Activated CD4-positive, alpha-beta T cell treated with anti-CD3 and anti-CD28 coated beads, Interleukin-2, amount 10 ng/mL, durations not matched to agents 24 days and 14 days (primary cell): ENCODE measurements at regions not wholly inside any gene's neighbourhood (a gene's known extent, or its start where the extent isn't known, plus 50 kb on each side); places are given as distances from the start of the nearest gene placed in this dataset.

Experiments
- DNase-seq: peaks from one replicate; pipeline ENCODE4 v3.0.0; 2022
- H3K27ac Mint-ChIP-seq: one replicate; pipeline ENCODE4 v1.8.0; 2022; ENCODE audit warnings: mild to moderate bottlenecking, mixed read lengths
- H3K27me3 Mint-ChIP-seq: one replicate; pipeline ENCODE4 v1.8.0; 2022; ENCODE audit warnings: mixed read lengths
- H3K36me3 Mint-ChIP-seq: one replicate; pipeline ENCODE4 v1.8.0; 2022; ENCODE audit warnings: low read depth, mild to moderate bottlenecking, mixed read lengths
- H3K4me1 Mint-ChIP-seq: one replicate; pipeline ENCODE4 v1.8.0; 2021; ENCODE audit warnings: mixed read lengths
- H3K4me3 Mint-ChIP-seq: one replicate; pipeline ENCODE4 v1.8.0; 2022; ENCODE audit warnings: mild to moderate bottlenecking, moderate library complexity, mixed read lengths
- H3K9me3 Mint-ChIP-seq: one replicate; pipeline ENCODE4 v1.8.0; 2021; ENCODE audit warnings: mixed read lengths
- intact Hi-C: fragments of 100-400 bp; cut with micrococcal nuclease; formaldehyde crosslinking; loops from one replicate; pipeline ENCODE4 v1.15.1; 2023

DNA sequence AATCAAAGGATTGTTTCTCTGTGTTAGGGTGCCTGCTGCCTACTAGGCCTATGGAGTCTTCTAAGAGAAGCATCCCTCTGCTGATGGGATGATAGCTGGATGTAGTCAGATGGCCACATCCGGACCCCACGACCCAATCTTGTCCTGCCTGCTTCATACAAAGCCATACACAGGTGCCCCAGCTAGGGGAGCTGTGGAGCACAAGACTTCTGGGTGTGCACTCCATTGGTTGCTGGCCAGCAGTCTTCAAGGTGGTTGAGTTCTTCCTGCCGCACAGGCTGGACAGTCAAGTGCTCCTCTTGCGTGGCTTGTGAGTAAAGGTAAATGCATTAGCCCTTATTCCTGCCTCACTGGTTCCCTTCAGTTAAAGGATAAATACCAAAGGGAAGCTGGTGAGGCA is 120.2 kb downstream of the TEX36 start:
- Mint-ChIP-seq H3K27me3 (peaks cover 2% of the 10 kb centered on the region), H3K4me1 (no peaks in the 10 kb centered on the region), H3K27ac (no peak overlapping the region), H3K9me3 (no peaks in the 10 kb centered on the region), H3K4me3 (no peak overlapping the region), H3K36me3 (no peaks in the 10 kb centered on the region)
- no peak for DNase-seq
- intact Hi-C loops: no loop called here

DNA sequence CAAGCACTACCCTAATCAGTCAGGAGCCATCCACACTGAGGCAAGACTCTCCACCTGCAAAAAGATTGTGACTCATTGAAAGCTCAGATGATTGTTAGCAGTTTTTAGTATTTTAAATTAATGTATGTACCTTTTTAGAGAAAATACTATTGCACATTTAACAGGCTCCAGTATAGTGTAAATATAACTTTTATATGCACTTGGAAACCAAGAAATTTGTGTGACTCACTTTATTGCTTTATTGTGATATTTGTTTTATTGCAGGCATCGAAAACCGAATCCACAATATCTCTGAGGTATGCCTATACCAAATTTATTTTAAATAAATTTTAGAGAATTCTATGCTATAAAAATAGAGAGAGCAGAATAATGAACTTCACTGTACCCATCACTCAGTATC is 122.0 kb downstream of the TEX36 start:
- Mint-ChIP-seq H3K9me3 (no peaks in the 10 kb centered on the region), H3K4me3 (no peak overlapping the region), H3K4me1 (no peaks in the 10 kb centered on the region), H3K27me3 (peaks cover 2% of the 10 kb centered on the region), H3K36me3 (no peaks in the 10 kb centered on the region), H3K27ac (no peak overlapping the region)
- intact Hi-C loops: no loop called here
- no peak for DNase-seq

DNA sequence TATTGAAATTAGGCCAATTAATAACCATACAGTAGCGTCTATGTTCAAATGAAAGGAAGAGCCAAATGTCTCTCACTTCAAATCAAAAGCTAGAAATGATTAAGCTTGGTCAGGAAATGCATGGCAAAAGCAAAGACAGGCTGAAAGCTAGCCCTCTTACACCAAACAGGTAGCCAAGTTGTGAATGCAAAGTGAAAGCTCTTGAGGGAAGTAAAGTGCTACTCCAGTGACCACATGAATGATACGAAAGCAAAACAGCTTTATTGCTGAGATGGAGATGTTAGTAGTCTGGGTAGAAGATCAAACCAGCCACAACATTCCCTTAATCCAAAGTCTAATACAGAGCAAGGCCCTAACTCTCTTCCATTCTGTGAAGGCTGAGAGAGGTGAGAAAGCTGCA is 123.8 kb downstream of the TEX36 start:
- intact Hi-C loops: no loop called here
- Mint-ChIP-seq H3K27ac (no peak overlapping the region), H3K27me3 (peaks cover 2% of the 10 kb centered on the region), H3K36me3 (no peaks in the 10 kb centered on the region), H3K4me1 (no peaks in the 10 kb centered on the region), H3K4me3 (no peak overlapping the region), H3K9me3 (no peaks in the 10 kb centered on the region)
- no peak for DNase-seq

GRCh38 chr10:125557801-125558505 is 125.0 kb downstream of the TEX36 start:
- H3K27me3 Mint-ChIP-seq: peaks cover 2% of the 10 kb centered on the region
- H3K4me1 Mint-ChIP-seq: no peaks in the 10 kb centered on the region
- intact Hi-C loops: no loop called here
- no peaks in the 10 kb centered on the region for H3K9me3 Mint-ChIP-seq
- H3K4me3 Mint-ChIP-seq: no peak overlapping the region
- no peak for DNase-seq
- no peaks in the 10 kb centered on the region for H3K36me3 Mint-ChIP-seq
- H3K27ac Mint-ChIP-seq: no peak overlapping the region

GRCh38 chr10:125557311-125557710 is 125.7 kb downstream of the TEX36 start:
- no peaks in the 10 kb centered on the region for H3K36me3 Mint-ChIP-seq
- intact Hi-C loops: no loop called here
- peaks cover 2% of the 10 kb centered on the region for H3K27me3 Mint-ChIP-seq
- DNase-seq: no peak
- H3K27ac Mint-ChIP-seq: no peak overlapping the region
- H3K4me1 Mint-ChIP-seq: no peaks in the 10 kb centered on the region
- H3K9me3 Mint-ChIP-seq: no peaks in the 10 kb centered on the region
- no peak overlapping the region for H3K4me3 Mint-ChIP-seq

DNA sequence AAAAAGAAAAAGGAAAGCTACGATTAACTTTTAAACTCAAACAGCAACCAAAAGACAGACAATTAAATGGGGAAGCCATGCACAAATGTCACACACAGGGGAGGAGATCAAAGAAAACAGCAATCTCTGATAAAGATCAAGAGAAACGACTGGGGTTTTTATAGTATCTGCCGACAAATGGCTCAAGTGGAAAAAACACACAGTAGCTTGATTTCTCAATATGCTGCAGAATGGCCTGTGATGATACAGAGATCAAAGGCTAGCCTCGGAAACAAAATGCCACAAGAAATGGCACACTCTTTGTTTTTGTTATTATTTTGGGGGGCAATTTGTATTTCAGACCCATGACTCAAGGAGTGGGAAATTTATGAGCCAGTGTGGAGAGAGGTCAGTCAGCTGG is 126.1 kb downstream of the TEX36 start:
- H3K27ac Mint-ChIP-seq: no peak overlapping the region
- H3K9me3 Mint-ChIP-seq: no peaks in the 10 kb centered on the region
- H3K36me3 Mint-ChIP-seq: no peaks in the 10 kb centered on the region
- no peak for DNase-seq
- intact Hi-C loops: no loop called here
- H3K27me3 Mint-ChIP-seq: peaks cover 2% of the 10 kb centered on the region
- no peaks in the 10 kb centered on the region for H3K4me1 Mint-ChIP-seq
- no peak overlapping the region for H3K4me3 Mint-ChIP-seq

GRCh38 chr10:125555743-125556142 is 127.2 kb downstream of the TEX36 start:
- Mint-ChIP-seq H3K36me3 (no peaks in the 10 kb centered on the region), H3K27me3 (peaks cover 2% of the 10 kb centered on the region), H3K4me1 (no peaks in the 10 kb centered on the region), H3K4me3 (no peak overlapping the region), H3K9me3 (no peaks in the 10 kb centered on the region), H3K27ac (no peak overlapping the region)
- DNase-seq: no peak
- intact Hi-C loops: no loop called here

DNA sequence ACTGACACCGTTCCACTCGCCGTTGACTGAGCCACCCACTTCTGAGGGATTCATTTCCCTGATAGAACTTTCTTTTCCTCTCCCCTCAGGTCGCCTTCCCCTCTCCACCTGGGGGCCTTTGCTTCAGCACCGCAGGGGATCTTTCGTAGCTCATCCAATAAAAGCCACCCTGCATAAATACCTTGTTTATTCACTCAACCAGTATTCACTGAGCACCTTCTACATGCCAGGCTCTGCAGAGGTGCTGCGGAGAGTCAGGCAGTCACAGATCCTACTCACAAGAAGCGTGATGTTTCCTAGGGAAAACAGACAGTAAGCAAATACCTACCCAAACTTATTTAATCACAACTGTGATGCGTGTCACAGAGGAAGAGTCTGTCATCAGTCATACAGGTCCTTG is 127.7 kb downstream of the TEX36 start:
- Mint-ChIP-seq H3K27ac (no peak overlapping the region), H3K36me3 (no peaks in the 10 kb centered on the region), H3K4me1 (no peaks in the 10 kb centered on the region), H3K27me3 (no peaks in the 10 kb centered on the region), H3K4me3 (no peak overlapping the region), H3K9me3 (no peaks in the 10 kb centered on the region)
- intact Hi-C loops: no loop called here
- no peak for DNase-seq

DNA sequence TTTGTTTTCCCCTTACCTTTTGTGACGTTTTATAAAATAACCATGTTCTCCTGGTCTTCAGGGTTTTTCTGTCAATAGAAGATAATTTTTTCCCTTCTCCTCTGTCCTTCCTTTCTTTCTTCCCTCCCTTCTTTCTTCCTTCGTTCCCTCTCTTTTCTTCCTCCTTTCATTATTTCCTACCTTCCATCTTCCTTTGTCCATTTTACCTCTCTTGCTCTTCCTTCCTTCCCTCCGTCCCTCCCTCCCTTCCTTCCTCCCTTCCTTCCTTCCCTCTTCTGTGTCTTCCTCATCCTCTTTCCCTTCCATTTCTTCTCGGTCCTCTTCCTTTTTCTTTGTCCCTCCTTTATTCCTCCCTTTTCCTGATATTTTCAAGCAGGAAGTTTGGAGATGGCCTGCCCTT is 128.2 kb downstream of the TEX36 start:
- DNase-seq: no peak
- Mint-ChIP-seq H3K27me3 (no peaks in the 10 kb centered on the region), H3K4me1 (no peaks in the 10 kb centered on the region), H3K9me3 (no peaks in the 10 kb centered on the region), H3K36me3 (no peaks in the 10 kb centered on the region), H3K4me3 (no peak overlapping the region), H3K27ac (no peak overlapping the region)
- intact Hi-C loops: no loop called here

- Mint-ChIP-seq H3K36me3 (no peaks in the 10 kb centered on the region), H3K27me3 (no peaks in the 10 kb centered on the region), H3K27ac (no peak overlapping the region), H3K9me3 (no peaks in the 10 kb centered on the region), H3K4me3 (no peak overlapping the region), H3K4me1 (no peaks in the 10 kb centered on the region)
- intact Hi-C loops: no loop called here
- no peak for DNase-seq
These were observed 128.8 kb downstream of the TEX36 start for GRCh38 chr10:125554016-125554703.

DNA sequence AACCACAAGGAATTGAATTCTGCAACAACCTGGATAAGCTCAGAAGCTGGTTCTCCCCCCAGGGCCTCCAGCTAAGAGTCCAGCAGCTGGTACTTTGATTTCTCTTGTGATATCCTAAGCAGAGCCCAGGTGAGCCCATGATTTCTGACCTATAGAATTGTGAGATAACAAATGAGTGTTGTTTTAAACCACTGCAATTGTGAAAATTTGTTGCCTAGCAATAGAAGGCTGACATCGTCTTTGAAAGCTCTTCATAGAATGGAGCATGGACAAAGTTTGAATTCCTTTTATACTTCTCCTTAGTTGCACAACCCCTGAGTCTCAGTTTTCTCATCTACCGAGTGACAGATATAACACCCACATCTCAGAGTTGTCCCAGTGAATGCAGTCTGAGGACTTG is 129.9 kb downstream of the TEX36 start:
- Mint-ChIP-seq H3K9me3 (no peaks in the 10 kb centered on the region), H3K27me3 (no peaks in the 10 kb centered on the region), H3K4me1 (no peaks in the 10 kb centered on the region), H3K27ac (no peak overlapping the region), H3K4me3 (no peak overlapping the region), H3K36me3 (no peaks in the 10 kb centered on the region)
- intact Hi-C loops: no loop called here
- DNase-seq: no peak

GRCh38 chr10:125551247-125551646 is 131.7 kb downstream of the TEX36 start:
- no peaks in the 10 kb centered on the region for H3K4me1 Mint-ChIP-seq
- DNase-seq: no peak
- no peaks in the 10 kb centered on the region for H3K27me3 Mint-ChIP-seq
- H3K36me3 Mint-ChIP-seq: no peaks in the 10 kb centered on the region
- no peaks in the 10 kb centered on the region for H3K9me3 Mint-ChIP-seq
- H3K27ac Mint-ChIP-seq: no peak overlapping the region
- H3K4me3 Mint-ChIP-seq: no peak overlapping the region
- intact Hi-C loops: no loop called here

GRCh38 chr10:125550362-125550761 is 132.6 kb downstream of the TEX36 start:
- Mint-ChIP-seq H3K4me3 (no peak overlapping the region), H3K27me3 (no peaks in the 10 kb centered on the region), H3K4me1 (no peaks in the 10 kb centered on the region), H3K36me3 (no peaks in the 10 kb centered on the region), H3K9me3 (no peaks in the 10 kb centered on the region), H3K27ac (no peak overlapping the region)
- intact Hi-C loops: no loop called here
- no peak for DNase-seq

GRCh38 chr10:125549653-125550052 is 133.3 kb downstream of the TEX36 start:
- DNase-seq: no peak
- H3K4me1 Mint-ChIP-seq: no peaks in the 10 kb centered on the region
- H3K27me3 Mint-ChIP-seq: no peaks in the 10 kb centered on the region
- H3K27ac Mint-ChIP-seq: no peak overlapping the region
- no peak overlapping the region for H3K4me3 Mint-ChIP-seq
- intact Hi-C loops: no loop called here
- no peaks in the 10 kb centered on the region for H3K36me3 Mint-ChIP-seq
- no peaks in the 10 kb centered on the region for H3K9me3 Mint-ChIP-seq

GRCh38 chr10:125548878-125549277 is 134.1 kb downstream of the TEX36 start:
- intact Hi-C loops: no loop called here
- Mint-ChIP-seq H3K36me3 (no peaks in the 10 kb centered on the region), H3K9me3 (no peaks in the 10 kb centered on the region), H3K27me3 (no peaks in the 10 kb centered on the region), H3K27ac (no peak overlapping the region), H3K4me1 (no peaks in the 10 kb centered on the region), H3K4me3 (no peak overlapping the region)
- no peak for DNase-seq
